Right atrium auricular region (tissue), 2 donors: ENCODE measurements at regions not wholly inside any gene's neighbourhood (a gene's known extent, or its start where the extent isn't known, plus 50 kb on each side); places are given as distances from the start of the nearest gene placed in this dataset.

ENCODE experiments used
- DNase-seq: peaks from one replicate; pipeline ENCODE4 v3.0.0-alpha.2; 2019; ENCODE audit warnings: low spot score
- H3K27ac ChIP-seq, 2 donors: fragments of 200-600 bp; sonication (generic); 1 replicate in 1 of 2; 2 replicates in 1 of 2; pipeline ENCODE4 v1.5.1; 2016 to 2019
- H3K27me3 ChIP-seq, 2 donors: fragments of 200-600 bp; sonication (generic); one replicate each; pipeline versions ENCODE4 v1.5.1 to v1.6.0; 2017 to 2019
- H3K36me3 ChIP-seq: fragments of 200-600 bp; sonication (generic); one replicate; pipeline ENCODE4 v1.5.1; 2016
- H3K4me1 ChIP-seq, 2 donors: fragments of 200-600 bp; sonication (generic); one replicate each; pipeline versions ENCODE4 v1.5.1 to v1.6.0; 2017 to 2019
- H3K4me3 ChIP-seq, 2 donors: fragments of 200-600 bp; sonication (generic); 1 replicate in 1 of 2; 2 replicates in 1 of 2; pipeline ENCODE4 v1.5.1; 2017 to 2019; ENCODE audit warnings: mild to moderate bottlenecking in 1 of 2, moderate library complexity in 1 of 2
- H3K9me3 ChIP-seq, 2 donors: fragments of 200-600 bp; sonication (generic); one replicate each; pipeline ENCODE4 v1.5.1; 2019
- TF ChIP-seq, protein P1 (sequence below), 2 donors: fragments of 200-600 bp; sonication (generic); IDR thresholded peaks; one replicate each; pipeline ENCODE4 v1.5.1; 2019; ENCODE audit warnings: antibody characterized with exemption in 2 of 2

DNA sequence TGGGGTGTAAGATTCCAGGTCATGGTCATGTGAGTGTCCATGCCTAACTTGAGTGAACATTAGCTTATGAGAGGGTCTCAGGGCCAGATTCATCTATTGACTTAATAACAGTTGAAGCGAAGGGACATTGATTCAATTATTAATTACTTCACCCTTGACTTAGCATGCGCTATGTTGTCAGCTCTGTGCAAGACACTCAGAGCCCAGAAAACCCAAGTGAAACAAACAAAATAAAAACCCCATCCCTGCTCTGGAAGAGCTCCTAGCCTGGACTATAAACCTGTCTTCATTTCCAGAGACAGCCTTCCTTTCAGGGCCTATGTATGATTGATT is 66.0 kb upstream of the TNS3 start:
- no peak overlapping the region for H3K27ac ChIP-seq
- TF ChIP-seq, protein P1, sequence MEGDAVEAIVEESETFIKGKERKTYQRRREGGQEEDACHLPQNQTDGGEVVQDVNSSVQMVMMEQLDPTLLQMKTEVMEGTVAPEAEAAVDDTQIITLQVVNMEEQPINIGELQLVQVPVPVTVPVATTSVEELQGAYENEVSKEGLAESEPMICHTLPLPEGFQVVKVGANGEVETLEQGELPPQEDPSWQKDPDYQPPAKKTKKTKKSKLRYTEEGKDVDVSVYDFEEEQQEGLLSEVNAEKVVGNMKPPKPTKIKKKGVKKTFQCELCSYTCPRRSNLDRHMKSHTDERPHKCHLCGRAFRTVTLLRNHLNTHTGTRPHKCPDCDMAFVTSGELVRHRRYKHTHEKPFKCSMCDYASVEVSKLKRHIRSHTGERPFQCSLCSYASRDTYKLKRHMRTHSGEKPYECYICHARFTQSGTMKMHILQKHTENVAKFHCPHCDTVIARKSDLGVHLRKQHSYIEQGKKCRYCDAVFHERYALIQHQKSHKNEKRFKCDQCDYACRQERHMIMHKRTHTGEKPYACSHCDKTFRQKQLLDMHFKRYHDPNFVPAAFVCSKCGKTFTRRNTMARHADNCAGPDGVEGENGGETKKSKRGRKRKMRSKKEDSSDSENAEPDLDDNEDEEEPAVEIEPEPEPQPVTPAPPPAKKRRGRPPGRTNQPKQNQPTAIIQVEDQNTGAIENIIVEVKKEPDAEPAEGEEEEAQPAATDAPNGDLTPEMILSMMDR (IDR thresholded peaks at IDR 0.05) = no peak
- peaks cover 0 to 17% of the 10 kb centered on the region in 2 donors for H3K4me1 ChIP-seq
- H3K4me3 ChIP-seq = no peak overlapping the region
- peaks cover 0 to 11% of the 10 kb centered on the region in 2 donors for H3K9me3 ChIP-seq
- H3K27me3 ChIP-seq = no peaks in the 10 kb centered on the region
- no peaks in the 10 kb centered on the region for H3K36me3 ChIP-seq
- DNase-seq = no peak

DNA sequence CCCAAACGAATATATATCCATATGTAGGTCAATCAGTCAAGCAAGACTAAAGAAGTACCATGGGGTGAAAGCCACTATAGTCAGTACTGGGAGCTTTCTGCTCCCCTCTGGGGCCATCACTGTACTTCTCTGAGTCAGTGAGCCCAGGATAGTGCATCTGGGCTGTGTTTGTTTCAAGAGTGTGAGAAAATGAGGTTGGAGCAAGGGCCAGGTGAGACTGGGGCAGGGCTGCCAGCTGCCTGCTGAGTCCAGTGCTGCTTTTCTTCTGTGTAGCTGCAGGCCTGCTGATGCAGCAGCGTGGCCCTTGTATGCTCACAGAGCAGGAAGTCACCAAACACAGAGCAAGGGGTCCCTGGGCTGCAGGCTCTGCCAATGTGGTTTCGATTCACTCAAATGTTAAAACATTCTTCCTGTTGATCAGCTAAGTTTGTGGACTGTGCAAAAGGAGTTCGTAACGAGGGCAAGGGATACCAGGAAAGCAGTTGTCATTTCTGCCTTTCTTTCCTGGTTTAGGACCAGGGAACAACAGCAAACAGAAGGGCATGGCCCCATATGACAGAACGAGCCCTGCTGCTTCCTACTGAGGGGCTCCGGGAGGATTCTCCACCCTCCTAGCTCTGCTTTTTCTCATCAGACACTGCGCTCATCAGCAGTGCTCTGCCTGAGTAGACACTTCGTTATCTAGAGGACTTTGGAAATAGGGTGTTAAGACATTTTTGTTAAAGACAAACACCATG is 65.4 kb upstream of the TNS3 start:
- H3K27ac ChIP-seq = no peak overlapping the region
- H3K27me3 ChIP-seq = no peaks in the 10 kb centered on the region
- H3K4me3 ChIP-seq = no peak overlapping the region
- peaks cover 0 to 11% of the 10 kb centered on the region in 2 donors for H3K9me3 ChIP-seq
- TF ChIP-seq, protein P1 (IDR thresholded peaks at IDR 0.05) = no peak
- peaks cover 0 to 17% of the 10 kb centered on the region in 2 donors for H3K4me1 ChIP-seq
- DNase-seq = no peak
- H3K36me3 ChIP-seq = no peaks in the 10 kb centered on the region

DNA sequence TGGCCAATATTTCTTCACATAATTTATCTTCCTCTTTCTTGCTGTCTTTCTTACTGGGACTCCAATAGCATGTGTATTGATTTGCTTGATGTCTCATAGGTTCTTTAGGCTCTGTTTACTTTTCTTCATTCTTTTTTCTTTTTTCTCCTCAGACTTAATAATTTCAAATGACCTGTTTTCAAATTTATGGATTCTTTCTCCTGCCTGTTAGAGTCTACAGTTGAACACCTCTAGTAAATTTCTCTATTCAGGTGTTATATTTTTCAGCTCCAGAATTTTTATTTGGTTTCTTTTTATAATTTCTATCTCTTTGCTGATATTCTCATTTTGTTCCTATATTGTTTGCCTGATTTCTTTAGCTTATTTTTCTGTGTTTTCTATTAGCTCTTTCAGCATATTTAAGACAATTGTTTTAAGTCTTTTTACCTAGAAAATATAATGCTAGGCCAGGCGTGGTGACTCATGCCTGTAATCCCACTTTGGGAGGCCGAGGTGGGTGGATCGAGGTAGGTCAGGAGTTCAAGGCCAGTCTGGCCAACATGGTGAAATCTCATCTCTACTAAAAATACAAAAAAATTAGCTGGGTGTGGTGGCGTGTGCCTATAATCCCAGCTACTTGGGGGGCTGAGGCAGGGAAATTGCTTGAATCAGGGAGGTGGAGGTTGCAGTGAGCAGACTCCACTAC is 61.9 kb upstream of the TNS3 start:
- H3K4me1 ChIP-seq = peaks cover 0 to 17% of the 10 kb centered on the region in 2 donors
- peaks cover 0 to 11% of the 10 kb centered on the region in 2 donors for H3K9me3 ChIP-seq
- H3K27me3 ChIP-seq = no peaks in the 10 kb centered on the region
- no peaks in the 10 kb centered on the region for H3K36me3 ChIP-seq
- no peak for DNase-seq
- TF ChIP-seq, protein P1 (IDR thresholded peaks at IDR 0.05) = no peak
- no peak overlapping the region for H3K27ac ChIP-seq
- H3K4me3 ChIP-seq = no peak overlapping the region

DNA sequence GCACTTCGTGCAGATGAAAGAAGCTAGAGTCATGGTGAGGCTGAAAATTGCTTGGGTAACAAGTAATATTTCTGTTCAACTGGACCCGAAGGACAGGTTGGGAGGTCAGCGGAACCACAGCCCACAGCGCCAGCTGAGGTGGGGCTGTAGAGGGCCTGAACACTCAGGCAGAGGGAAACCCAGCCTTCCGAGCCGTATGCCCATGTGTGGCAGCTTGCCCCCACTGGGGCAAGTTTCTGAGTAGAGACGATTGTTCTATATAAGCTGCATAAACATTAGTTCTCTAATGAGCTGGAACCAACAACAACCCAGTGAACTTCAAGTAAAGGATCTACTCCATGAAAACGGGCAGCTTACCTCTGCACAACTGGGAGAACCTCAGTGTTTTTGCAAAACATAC is 58.4 kb upstream of the TNS3 start:
- Histone ChIP-seq H3K27me3 (no peaks in the 10 kb centered on the region), H3K27ac (no peak overlapping the region), H3K4me3 (no peak overlapping the region), H3K4me1 (peaks cover 0 to 11% of the 10 kb centered on the region in 2 donors), H3K36me3 (no peaks in the 10 kb centered on the region), H3K9me3 (peaks cover 0 to 11% of the 10 kb centered on the region in 2 donors)
- DNase-seq = no peak
- TF ChIP-seq, protein P1 (IDR thresholded peaks at IDR 0.05) = no peak

DNA sequence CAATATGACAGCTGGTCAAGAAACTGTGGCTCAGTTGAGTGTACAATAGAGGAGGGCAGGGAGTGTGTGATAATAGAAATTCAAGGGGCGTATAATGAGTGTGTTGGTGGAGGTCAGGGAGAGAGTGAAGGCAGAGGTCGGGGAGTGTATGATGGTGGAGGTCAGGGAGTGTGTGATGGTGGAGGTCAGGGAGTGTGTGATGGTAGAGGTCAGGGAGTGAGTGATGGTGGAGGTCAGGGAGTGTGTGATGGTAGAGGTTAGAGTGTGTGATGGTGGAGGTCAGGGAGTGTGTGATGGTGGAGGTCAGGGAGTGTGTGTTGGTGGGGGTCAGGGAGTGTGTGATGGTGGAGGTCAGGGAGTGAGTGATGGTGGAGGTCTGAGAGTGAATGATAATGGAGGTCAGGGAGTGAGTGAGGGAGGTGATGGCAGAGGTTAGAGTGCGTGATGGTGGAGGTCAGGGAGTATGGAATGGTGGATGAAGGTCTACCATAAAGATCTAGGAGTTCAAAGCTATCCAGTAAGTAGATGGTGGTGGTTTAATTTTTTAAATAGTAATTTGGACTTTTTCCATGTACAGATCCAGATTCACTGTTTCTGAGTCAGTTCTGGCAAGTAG is 57.7 kb upstream of the TNS3 start:
- H3K4me1 ChIP-seq = peaks cover 0 to 11% of the 10 kb centered on the region in 2 donors
- TF ChIP-seq, protein P1 (IDR thresholded peaks at IDR 0.05) = no peak
- H3K36me3 ChIP-seq = no peaks in the 10 kb centered on the region
- peaks cover 0 to 11% of the 10 kb centered on the region in 2 donors for H3K9me3 ChIP-seq
- no peak overlapping the region for H3K4me3 ChIP-seq
- no peaks in the 10 kb centered on the region for H3K27me3 ChIP-seq
- H3K27ac ChIP-seq = no peak overlapping the region
- DNase-seq = no peak
